NCI-H2029 (cell line): ENCODE measurements at regions not wholly inside any gene's neighbourhood (a gene's known extent, or its start where the extent isn't known, plus 50 kb on each side); places are given as distances from the start of the nearest gene placed in this dataset.

Experiments used
- DNase-seq: peaks from one replicate; lab custom pipeline; 2025; lab: John Stamatoyannopoulos, UW

- DNase-seq: no peak
Observed at GRCh38 chr7:123401295-123401694, 133.1 kb downstream of the IQUB start.

GRCh38 chr7:123400196-123400595 lies 134.2 kb downstream of the IQUB start:
- DNase-seq: no peak

- no peak for DNase-seq
Observed at GRCh38 chr7:123398921-123399320, 135.5 kb downstream of the IQUB start.

DNA sequence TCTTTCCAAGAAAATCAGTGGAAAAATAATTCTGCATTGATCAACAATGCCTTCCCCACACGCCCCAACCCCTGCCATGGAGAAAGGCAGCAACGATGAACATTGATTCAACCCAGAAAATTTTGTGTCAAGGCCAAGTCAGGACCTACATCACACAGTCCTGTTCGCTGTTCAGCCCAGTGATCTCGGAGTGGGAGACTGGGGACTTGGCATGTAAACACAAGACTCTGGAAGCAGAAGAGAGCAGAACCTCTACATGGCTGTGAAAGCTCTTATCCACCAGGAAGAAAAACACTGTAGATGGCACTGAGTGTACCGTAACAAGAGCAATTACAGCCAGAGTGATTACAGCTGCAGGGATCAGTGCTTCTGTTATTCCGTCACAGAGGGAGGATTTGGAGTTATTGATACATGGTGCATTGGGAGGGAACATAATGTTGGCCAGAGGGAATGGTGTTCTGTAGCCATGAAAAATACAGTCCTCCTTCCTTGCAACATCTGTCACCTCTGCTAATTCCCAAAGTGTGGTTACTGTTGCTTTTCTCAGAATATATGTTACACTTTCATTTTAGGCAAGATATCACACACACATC lies 136.6 kb downstream of the IQUB start:
- peak; percentile 19 for DNase-seq

DNA sequence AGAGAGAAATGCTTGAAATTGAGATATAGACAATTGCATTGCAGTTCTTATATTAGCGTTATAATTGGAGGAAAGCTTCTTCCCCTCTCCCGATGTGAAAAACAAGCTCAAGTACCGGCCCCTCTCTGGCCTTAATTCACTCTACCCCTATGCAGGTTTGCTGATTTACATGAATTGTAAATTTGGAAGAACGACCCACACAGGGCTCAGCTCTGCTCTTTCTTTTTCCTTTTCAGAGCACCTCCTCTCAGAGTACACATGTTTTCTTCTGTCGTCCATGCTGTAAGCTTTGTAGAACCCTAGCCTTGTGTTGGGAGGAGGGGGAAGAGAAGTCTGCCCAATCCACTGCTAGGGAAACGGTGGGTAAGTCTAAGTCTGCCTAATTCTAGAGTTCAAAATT lies 140.8 kb downstream of the IQUB start:
- no peak for DNase-seq

- DNase-seq: no peak
Observed at GRCh38 chr7:123372368-123372767, 162.0 kb downstream of the IQUB start.

DNA sequence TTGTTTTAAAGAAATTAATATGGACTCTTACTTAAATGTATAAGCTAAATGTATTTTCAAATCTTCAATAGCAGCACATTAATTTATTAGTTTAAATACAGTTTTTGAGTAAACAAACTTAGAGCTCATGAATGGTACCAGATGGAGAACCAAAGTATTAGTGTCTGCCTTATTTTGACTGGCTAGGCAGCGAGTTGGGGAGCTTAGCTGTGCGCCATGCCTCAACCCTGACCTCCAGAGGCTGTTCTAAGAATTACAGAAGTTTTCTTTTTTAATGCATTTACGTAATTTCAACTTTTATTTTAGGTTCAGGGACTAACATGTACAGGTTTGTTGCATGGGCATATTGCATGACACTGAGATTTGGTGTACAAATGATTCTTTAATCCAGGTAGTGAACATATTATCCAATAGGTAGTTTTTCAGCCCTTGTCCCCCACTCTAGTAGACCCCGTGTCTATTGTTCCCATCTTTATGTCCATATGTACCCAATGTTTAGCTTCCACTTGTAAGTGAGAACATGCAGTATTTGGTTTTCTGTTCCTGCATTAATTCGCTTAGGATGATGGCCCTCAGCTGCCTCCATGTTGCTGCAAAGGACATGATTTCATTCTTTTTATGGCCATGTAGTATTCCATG lies 166.8 kb downstream of the IQUB start:
- peak; percentile 18 for DNase-seq

- DNase-seq: no peak
Observed at GRCh38 chr7:123367031-123367430, 167.3 kb upstream of the SLC13A1 start.

GRCh38 chr7:123366626-123367025 lies 166.9 kb upstream of the SLC13A1 start:
- no peak for DNase-seq

DNA sequence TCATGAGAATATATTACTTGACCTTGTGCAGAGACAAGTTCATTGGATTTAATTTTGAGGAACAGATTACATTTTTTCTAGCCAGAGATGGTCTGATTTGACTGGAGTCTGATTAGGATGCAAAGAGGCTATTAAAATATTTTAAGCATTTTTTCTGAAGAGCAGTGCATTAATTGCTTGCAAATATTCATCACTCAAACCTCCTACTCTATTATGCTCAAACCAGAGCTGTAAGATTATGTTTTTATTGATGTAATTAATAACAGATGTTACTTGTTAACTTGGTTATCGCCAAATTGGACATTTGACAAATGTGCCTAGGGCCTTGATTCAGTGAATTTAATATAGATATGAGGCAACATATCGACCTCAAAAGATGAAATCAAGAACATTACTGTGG lies 160.9 kb upstream of the SLC13A1 start:
- DNase-seq: no peak

GRCh38 chr7:123355576-123356190 lies 155.9 kb upstream of the SLC13A1 start:
- DNase-seq: no peak

GRCh38 chr7:123352973-123353372 lies 153.2 kb upstream of the SLC13A1 start:
- no peak for DNase-seq

DNA sequence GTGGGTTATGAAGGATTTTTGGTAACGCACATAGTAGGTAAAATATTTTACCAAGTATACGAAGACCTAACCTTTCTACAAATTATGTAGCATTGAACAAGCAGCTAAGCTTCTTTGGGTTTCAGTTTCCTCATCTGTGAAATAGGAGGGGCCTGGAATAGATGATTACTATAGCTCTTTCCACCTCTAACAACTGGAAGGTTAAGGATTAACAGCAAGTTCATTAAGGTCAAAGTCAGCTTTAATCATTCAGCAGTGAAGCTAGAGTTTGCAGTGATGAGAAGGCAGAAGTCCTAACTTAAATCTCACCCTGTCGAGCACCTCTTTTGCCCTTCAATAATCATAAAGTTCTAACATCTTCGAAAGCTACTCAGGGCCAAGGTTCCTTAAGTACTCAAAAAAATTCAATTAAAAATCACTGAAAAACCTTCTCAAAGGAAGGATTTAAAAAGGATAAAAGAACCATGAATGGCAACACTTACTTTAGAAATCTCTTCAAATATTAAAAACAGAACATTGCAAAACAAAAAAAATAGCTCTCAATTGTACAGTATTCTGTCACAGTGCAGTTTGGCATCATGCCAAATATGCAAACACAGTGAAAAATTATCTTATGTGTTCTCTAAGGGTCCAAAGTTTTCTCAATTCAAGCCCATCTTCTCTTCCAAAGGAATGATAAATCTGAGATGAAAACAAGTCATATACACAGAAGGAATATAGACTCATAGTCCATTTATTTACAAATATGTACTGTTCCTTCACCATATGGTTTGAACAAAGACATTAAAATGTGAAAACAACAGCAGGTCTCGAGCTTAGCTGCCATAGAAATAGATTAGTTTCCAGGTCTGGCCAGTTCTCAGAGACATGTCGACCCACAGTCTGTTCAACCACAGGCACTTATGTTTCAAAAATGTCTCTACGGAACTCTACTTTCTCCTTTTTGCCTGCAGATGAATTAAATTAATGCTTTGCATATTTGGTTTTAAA lies 152.0 kb upstream of the SLC13A1 start:
- no peak for DNase-seq

- no peak for DNase-seq
Observed at GRCh38 chr7:123351027-123351426, 151.3 kb upstream of the SLC13A1 start.

GRCh38 chr7:123348690-123349089 lies 148.9 kb upstream of the SLC13A1 start:
- DNase-seq: no peak

DNA sequence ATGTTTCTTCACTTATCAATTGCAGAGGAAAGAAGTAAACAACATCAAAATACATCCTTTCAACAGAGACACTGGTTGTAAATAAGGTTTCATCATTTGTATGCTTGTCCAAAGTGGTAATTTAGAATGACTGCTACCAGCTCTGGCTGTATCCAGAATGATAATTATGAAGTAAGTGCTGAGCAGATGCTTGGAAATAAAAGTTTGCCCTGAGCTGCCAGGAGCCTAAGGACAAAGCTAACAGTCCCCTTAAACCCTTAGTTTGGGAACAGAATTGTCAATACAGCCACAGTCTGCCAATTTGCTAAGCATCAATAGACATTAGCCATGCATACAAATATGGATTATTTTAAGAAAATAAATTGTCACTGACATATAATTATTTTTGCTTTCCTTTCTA lies 147.0 kb upstream of the SLC13A1 start:
- DNase-seq: no peak

DNA sequence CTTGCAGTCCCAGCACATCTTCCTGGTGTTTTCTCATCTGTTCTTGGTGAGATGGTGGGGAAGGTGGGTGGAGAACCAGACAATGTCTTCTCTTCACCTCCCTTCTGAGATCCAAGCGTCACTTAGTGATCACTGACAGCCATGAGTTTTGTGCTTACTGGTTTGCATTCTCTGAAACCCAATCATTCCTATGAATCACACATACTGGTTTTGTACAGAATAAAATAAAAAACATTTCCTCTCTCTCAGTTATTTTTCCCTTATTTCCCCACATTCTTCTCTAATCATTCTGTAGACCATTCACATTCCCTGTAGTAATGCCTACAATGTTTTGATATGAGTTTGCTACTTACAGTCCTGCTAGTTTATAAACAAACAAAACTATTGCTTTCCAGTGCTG lies 143.8 kb upstream of the SLC13A1 start:
- DNase-seq: no peak

DNA sequence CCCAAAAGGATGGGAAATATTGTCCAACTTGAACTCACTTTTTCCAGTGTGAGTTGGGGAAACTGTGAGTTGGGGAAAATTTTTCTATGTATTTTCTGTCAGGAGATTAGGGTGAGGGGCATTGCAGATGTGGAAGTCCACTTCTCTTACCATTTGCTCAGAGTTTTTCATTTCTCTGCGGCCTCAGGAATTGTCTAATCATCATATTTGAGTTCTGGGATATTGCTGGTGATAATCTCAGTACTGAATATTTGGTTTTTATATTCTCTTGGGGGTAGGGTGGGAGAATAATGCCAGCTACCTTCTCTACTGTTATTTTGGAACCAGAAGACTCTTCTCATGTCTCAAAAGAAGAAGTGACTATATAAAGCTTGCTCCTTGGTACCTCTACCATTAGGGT lies 141.3 kb upstream of the SLC13A1 start:
- no peak for DNase-seq

- no peak for DNase-seq
Observed at GRCh38 chr7:123338688-123339087, 138.9 kb upstream of the SLC13A1 start.

DNA sequence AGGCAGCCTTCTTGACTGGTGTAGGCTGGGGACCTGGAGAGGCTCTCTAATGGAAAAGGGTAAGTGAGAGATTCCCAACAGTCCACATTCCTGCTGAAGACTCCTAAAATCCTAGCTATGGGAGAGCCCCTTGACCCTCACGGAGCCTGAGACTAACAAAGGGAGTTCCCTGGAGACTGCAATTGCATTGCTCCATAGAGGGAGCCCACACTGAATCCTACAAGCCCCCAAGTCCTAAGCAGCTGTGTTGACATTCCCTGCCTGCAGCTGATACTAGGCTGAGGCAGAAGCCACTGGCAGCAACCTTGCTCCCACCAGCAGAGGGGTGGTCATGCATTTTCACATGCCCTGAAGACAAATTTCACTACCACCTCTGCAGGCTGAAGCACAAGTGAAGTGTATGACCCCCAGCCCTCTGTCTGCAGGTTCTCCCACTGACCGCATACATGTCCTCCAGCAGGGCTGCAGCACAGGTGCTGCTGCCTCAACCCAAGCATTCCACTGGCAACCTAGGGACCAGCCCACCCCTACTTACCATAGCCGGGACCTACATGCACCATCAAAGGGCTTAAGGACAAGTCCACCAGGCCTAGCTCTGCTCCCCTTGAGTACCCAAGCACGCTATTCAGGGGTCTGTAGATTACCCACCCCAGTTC lies 130.3 kb upstream of the SLC13A1 start:
- DNase-seq: no peak

- DNase-seq: no peak
Observed at GRCh38 chr7:123327661-123328060, 127.9 kb upstream of the SLC13A1 start.

GRCh38 chr7:123324283-123324682 lies 124.5 kb upstream of the SLC13A1 start:
- DNase-seq: no peak
